ENCODE measurements at regions not wholly inside any gene's neighbourhood (a gene's known extent, or its start where the extent isn't known, plus 50 kb on each side); places are given as distances from the start of the nearest gene placed in this dataset.
"Not testable (repeated sequence)": the region's sequence is repeated elsewhere in the genome, so short reads cannot be mapped to it uniquely, and the experiment has no call there.

- TF ChIP-seq CTCF, POLR2A (IDR thresholded peaks at IDR 0.05): not testable (repeated sequence)
Measured at GRCh38 chr1:86805898-86806519, 101.6 kb downstream of the SH3GLB1 start.
